Esophagus squamous epithelium (tissue), 4 donors: ENCODE measurements at regions not wholly inside any gene's neighbourhood (a gene's known extent, or its start where the extent isn't known, plus 50 kb on each side); places are given as distances from the start of the nearest gene placed in this dataset.
"Not testable (repeated sequence)": the region's sequence is repeated elsewhere in the genome, so short reads cannot be mapped to it uniquely, and the experiment has no call there.

Experiments used
- POLR2A ChIP-seq, 4 donors: fragments of 450-650 bp; IDR thresholded peaks; one replicate each; pipeline ENCODE4 v1.6.1; 2017; ENCODE audit warnings: antibody characterized with exemption in 4 of 4, mild to moderate bottlenecking in 4 of 4, moderate library complexity in 3 of 4
- TF ChIP-seq, protein P1 (sequence below), 6 experiments: fragments of 450-650 bp in 4 of 6; fragments of 200-600 bp in 2 of 6; sonication (generic) in 2 of 6; IDR thresholded peaks; one replicate each; pipeline ENCODE4 v1.5.1; 2016 to 2019; ENCODE audit warnings: antibody characterized with exemption in 6 of 6, mild to moderate bottlenecking in 4 of 6, moderate library complexity in 4 of 6

DNA sequence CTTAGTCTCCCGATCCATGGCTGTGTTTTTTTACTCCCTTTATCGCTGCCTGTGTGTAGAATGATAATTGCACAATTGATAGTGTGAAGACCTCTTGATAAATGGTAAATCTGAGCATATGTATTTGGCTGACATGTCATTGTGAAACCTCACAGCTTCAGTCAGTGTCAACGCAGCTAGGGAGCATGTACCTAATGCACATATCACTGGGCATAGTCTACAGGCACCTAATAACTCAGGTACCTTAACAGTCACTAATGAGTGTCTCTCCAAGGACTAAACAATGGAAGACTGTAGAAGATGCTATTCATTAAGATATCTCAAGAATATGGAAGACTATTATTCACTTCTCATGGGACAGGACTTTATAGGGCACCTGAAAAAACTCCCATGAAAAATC, 101.0 kb upstream of the PTPN20 start:
- TF ChIP-seq, protein P1, sequence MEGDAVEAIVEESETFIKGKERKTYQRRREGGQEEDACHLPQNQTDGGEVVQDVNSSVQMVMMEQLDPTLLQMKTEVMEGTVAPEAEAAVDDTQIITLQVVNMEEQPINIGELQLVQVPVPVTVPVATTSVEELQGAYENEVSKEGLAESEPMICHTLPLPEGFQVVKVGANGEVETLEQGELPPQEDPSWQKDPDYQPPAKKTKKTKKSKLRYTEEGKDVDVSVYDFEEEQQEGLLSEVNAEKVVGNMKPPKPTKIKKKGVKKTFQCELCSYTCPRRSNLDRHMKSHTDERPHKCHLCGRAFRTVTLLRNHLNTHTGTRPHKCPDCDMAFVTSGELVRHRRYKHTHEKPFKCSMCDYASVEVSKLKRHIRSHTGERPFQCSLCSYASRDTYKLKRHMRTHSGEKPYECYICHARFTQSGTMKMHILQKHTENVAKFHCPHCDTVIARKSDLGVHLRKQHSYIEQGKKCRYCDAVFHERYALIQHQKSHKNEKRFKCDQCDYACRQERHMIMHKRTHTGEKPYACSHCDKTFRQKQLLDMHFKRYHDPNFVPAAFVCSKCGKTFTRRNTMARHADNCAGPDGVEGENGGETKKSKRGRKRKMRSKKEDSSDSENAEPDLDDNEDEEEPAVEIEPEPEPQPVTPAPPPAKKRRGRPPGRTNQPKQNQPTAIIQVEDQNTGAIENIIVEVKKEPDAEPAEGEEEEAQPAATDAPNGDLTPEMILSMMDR (IDR thresholded peaks at IDR 0.05): not testable (repeated sequence)
- not testable (repeated sequence) for TF ChIP-seq POLR2A (IDR thresholded peaks at IDR 0.05)
